22Rv1 (cell line): ENCODE measurements at regions not wholly inside any gene's neighbourhood (a gene's known extent, or its start where the extent isn't known, plus 50 kb on each side); places are given as distances from the start of the nearest gene placed in this dataset.

Source experiments
- CTCF ChIP-seq: fragments of 450-650 bp; IDR thresholded peaks from 2 replicates; pipeline ENCODE4 v1.5.1; 2017; ENCODE audit warnings: mild to moderate bottlenecking
- ZFX ChIP-seq: fragments of 450-650 bp; IDR thresholded peaks from 2 replicates; pipeline ENCODE4 v1.6.1; 2017; ENCODE audit warnings: antibody characterized with exemption, borderline replicate concordance

- TF ChIP-seq CTCF (no peak), ZFX (no peak)
Measured at GRCh38 chr1:213675043-213675442, 312.7 kb upstream of the PROX1 start.
